PC-9 (cell line): ENCODE measurements at regions not wholly inside any gene's neighbourhood (a gene's known extent, or its start where the extent isn't known, plus 50 kb on each side); places are given as distances from the start of the nearest gene placed in this dataset.

ENCODE experiments used
- BruUV-seq: library from RNA; stranded (reverse); fragments of 400-500 nt; replicated peaks from 2 replicates; lab custom pipeline; 2021; lab: Mats Ljungman, UMichigan
- CTCF ChIA-PET: fragments of 300-600 bp; sonication (Branson Sonifier 250); formaldehyde crosslinking; loops from one replicate; lab custom pipeline; 2022; ENCODE audit warnings: antibody characterized with exemption; lab: Charles Lee
- POLR2A ChIA-PET: fragments of 300-600 bp; sonication (Branson Sonifier 250); formaldehyde crosslinking; loops from one replicate; lab custom pipeline; 2022; ENCODE audit warnings: antibody characterized with exemption; ENCODE audit not compliant: unreplicated experiment; lab: Charles Lee
- DNase-seq, 2 experiments: peaks; one replicate each; pipeline versions ENCODE4 v3.0.0 to v3.0.0-alpha.2; 2015 to 2022; ENCODE audit warnings: mixed read lengths in 1 of 2
- H2AFZ ChIP-seq: fragments of 200-600 bp; sonication (generic); 2 replicates; pipeline ENCODE4 v1.8.1; 2017; ENCODE audit warnings: antibody characterized with exemption
- H3F3A ChIP-seq: fragments of 200-600 bp; sonication (generic); 2 replicates; pipeline ENCODE4 v1.8.1; 2017; ENCODE audit warnings: antibody characterized with exemption, mild to moderate bottlenecking, low read depth; ENCODE audit not compliant: insufficient read depth
- H3K27ac ChIP-seq: fragments of 200-600 bp; sonication (generic); 2 replicates; pipeline ENCODE4 v1.6.1; 2016; ENCODE audit warnings: mixed run types
- H3K27me3 ChIP-seq: fragments of 200-600 bp; sonication (generic); 2 replicates; pipeline ENCODE4 v1.6.1; 2016; ENCODE audit warnings: low read depth, mixed run types; ENCODE audit not compliant: insufficient read depth
- H3K36me3 ChIP-seq: fragments of 200-600 bp; sonication (generic); 2 replicates; pipeline ENCODE4 v1.6.1; 2016; ENCODE audit warnings: low read depth, mixed run types
- H3K4me1 ChIP-seq: fragments of 200-600 bp; sonication (generic); replicated peaks from 2 replicates; pipeline ENCODE4 v1.6.1; 2016; ENCODE audit warnings: mixed run types; ENCODE audit not compliant: insufficient read depth
- H3K4me2 ChIP-seq: fragments of 200-600 bp; sonication (generic); 2 replicates; pipeline ENCODE4 v1.6.1; 2017; ENCODE audit warnings: mixed run types
- H3K4me3 ChIP-seq: fragments of 200-600 bp; sonication (generic); 2 replicates; pipeline ENCODE4 v1.6.1; 2016; ENCODE audit warnings: mixed run types
- H3K79me2 ChIP-seq: fragments of 200-600 bp; sonication (generic); 2 replicates; pipeline ENCODE4 v1.6.1; 2017; ENCODE audit warnings: low read depth, mixed run types
- H3K9me2 ChIP-seq: fragments of 200-600 bp; sonication (generic); 2 replicates; pipeline ENCODE4 v1.8.1; 2017; ENCODE audit warnings: mild to moderate bottlenecking; ENCODE audit not compliant: insufficient read depth
- H3K9me3 ChIP-seq: fragments of 200-600 bp; sonication (generic); 2 replicates; pipeline ENCODE4 v1.8.1; 2016; ENCODE audit warnings: low read depth; ENCODE audit not compliant: insufficient read depth
- H4K20me1 ChIP-seq: fragments of 200-600 bp; sonication (generic); 2 replicates; pipeline ENCODE4 v1.8.1; 2017; ENCODE audit not compliant: insufficient read depth
- EZH2 ChIP-seq: fragments of 200-600 bp; sonication (generic); IDR thresholded peaks from 2 replicates; pipeline ENCODE4 v1.8.0; 2017; ENCODE audit warnings: antibody characterized with exemption, low read depth
- intact Hi-C: fragments of 100-400 bp; cut with micrococcal nuclease; formaldehyde crosslinking; loops from one replicate; pipeline ENCODE4 v1.10.0; 2022; ENCODE audit not compliant: unreplicated experiment
- TF ChIP-seq, protein P1 (sequence below): fragments of 200-600 bp; sonication (generic); conservative IDR thresholded peaks from 2 replicates; pipeline ENCODE4 v1.6.1; 2017; ENCODE audit warnings: mixed run types, antibody characterized with exemption, mild to moderate bottlenecking, moderate library complexity

DNA sequence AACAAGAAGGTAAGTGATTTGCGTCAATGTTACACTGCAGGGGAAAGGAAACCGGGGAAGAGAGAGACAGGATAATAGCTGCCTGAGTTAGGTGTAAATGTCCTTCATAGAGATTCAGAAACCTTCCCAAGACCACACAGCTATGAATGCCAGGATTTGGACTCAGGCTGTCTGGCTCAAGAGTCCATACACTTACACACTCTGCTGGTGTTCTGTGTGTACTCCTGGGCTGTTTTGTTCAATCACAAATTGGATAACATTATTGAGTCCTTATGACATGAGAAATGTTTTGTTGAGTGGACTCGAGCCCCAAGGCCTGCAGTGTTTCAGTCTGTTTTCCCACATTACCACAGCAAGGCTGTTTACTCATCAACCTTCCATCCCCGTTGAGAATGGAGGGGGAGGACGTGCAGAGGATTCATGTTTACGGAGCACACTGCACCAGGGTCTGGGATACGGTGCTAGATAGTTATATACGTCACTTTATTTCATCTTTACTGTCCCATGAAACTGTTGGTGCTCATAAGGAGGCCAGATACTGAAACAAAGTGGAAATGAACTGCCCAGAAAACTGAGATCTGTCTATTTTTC is 450.8 kb downstream of the HAPSTR1 start:
- Histone ChIP-seq H2AFZ (no peak overlapping the region), H3K27ac (no peak overlapping the region), H3K9me2 (no peaks in the 10 kb centered on the region), H3K79me2 (no peaks in the 10 kb centered on the region), H3K27me3 (peaks cover 21% of the 10 kb centered on the region), H3K36me3 (no peaks in the 10 kb centered on the region), H4K20me1 (no peaks in the 10 kb centered on the region), H3K4me1 (no peaks in the 10 kb centered on the region), H3F3A (no peaks in the 10 kb centered on the region), H3K4me2 (no peak overlapping the region), H3K9me3 (no peaks in the 10 kb centered on the region), H3K4me3 (no peak overlapping the region)
- no peak for DNase-seq
- POLR2A ChIA-PET: no interaction called here
- no TSS peak for BruUV-seq
- intact Hi-C loops: no loop called here
- TF ChIP-seq, protein P1, sequence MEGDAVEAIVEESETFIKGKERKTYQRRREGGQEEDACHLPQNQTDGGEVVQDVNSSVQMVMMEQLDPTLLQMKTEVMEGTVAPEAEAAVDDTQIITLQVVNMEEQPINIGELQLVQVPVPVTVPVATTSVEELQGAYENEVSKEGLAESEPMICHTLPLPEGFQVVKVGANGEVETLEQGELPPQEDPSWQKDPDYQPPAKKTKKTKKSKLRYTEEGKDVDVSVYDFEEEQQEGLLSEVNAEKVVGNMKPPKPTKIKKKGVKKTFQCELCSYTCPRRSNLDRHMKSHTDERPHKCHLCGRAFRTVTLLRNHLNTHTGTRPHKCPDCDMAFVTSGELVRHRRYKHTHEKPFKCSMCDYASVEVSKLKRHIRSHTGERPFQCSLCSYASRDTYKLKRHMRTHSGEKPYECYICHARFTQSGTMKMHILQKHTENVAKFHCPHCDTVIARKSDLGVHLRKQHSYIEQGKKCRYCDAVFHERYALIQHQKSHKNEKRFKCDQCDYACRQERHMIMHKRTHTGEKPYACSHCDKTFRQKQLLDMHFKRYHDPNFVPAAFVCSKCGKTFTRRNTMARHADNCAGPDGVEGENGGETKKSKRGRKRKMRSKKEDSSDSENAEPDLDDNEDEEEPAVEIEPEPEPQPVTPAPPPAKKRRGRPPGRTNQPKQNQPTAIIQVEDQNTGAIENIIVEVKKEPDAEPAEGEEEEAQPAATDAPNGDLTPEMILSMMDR: no peak
- no peak for TF ChIP-seq EZH2
- CTCF ChIA-PET: no interaction called here

DNA sequence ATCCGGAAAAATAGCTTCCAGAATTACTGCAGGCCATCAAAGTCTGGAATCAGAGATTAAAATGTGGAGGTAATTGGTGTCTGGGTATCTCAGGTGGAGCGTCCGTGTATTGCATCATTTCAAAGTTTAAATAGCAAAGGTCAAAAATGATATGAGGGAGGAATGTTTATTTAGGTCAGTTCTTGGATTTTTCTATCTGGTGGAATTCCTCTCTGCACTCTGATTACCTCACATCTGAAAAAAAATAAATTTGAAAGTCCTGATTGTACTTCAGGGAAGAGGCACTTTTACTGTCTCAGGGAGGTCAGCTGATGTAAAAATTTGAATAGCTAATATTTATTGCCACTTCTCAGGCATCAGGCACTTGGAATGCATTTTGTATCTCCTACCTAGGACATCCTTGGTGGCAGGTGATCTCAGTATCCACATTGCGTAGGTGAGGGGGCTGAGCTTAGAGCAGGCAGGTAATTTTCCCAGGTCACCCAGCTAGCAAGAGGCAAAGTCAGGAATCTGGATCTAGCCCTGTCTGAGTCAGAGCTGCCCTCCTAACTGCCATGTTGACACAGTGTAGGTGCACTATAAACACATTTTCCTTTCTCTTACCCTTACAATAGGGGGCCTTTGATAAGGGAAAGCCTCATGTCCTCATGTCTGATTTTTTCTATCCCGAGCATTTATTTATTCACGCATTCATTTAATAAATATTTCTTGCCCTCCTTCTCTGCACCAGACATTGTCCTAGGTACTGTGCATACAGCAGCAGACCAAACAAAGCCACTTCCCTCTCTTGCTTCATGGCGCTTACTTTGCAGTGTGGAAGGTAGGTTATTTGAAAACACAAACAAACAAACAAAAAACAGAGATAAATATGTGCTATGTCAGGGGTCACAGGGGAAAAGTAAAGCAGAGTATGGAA is 454.3 kb downstream of the HAPSTR1 start:
- no peak overlapping the region for H3K4me3 ChIP-seq
- POLR2A ChIA-PET: no interaction called here
- H2AFZ ChIP-seq: no peak overlapping the region
- intact Hi-C loops: no loop called here
- H4K20me1 ChIP-seq: no peaks in the 10 kb centered on the region
- no peaks in the 10 kb centered on the region for H3K9me3 ChIP-seq
- no peaks in the 10 kb centered on the region for H3K4me1 ChIP-seq
- BruUV-seq: no TSS peak
- no peak for DNase-seq
- H3K9me2 ChIP-seq: no peaks in the 10 kb centered on the region
- no peaks in the 10 kb centered on the region for H3K36me3 ChIP-seq
- TF ChIP-seq, protein P1: no peak
- no peak for TF ChIP-seq EZH2
- H3K4me2 ChIP-seq: no peak overlapping the region
- no peaks in the 10 kb centered on the region for H3F3A ChIP-seq
- H3K27me3 ChIP-seq: peaks cover 24% of the 10 kb centered on the region
- no peak overlapping the region for H3K27ac ChIP-seq
- no peaks in the 10 kb centered on the region for H3K79me2 ChIP-seq
- CTCF ChIA-PET: no interaction called here

DNA sequence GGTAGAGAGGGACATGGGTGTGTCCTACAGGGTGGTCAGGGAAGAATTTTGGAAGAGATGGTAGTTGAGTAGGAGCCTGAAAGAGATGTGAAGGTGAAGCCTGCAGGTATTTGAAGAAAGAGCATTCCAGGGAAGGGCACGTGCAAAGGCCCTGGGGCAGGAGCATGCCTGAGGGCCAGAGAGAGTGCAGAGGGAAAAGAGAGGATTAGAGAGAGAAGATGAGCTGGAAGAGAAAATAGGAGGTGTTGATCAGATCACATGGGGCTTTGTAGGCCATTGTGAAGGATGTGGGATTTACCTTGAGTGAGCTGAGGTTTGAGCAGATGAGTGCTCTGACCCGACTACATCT is 455.0 kb downstream of the HAPSTR1 start:
- no peak overlapping the region for H3K4me2 ChIP-seq
- no peaks in the 10 kb centered on the region for H4K20me1 ChIP-seq
- no peaks in the 10 kb centered on the region for H3K9me2 ChIP-seq
- no peaks in the 10 kb centered on the region for H3K4me1 ChIP-seq
- H3K27ac ChIP-seq: no peak overlapping the region
- H3K9me3 ChIP-seq: no peaks in the 10 kb centered on the region
- TF ChIP-seq, protein P1: no peak
- no peak for TF ChIP-seq EZH2
- H3K79me2 ChIP-seq: no peaks in the 10 kb centered on the region
- no peaks in the 10 kb centered on the region for H3K36me3 ChIP-seq
- ChIA-PET CTCF (no interaction called here), POLR2A (no interaction called here)
- H3F3A ChIP-seq: no peaks in the 10 kb centered on the region
- no TSS peak for BruUV-seq
- peaks cover 26% of the 10 kb centered on the region for H3K27me3 ChIP-seq
- H3K4me3 ChIP-seq: no peak overlapping the region
- DNase-seq: no peak
- no peak overlapping the region for H2AFZ ChIP-seq
- intact Hi-C loops: no loop called here
